ENCODE measurements at regions not wholly inside any gene's neighbourhood (a gene's known extent, or its start where the extent isn't known, plus 50 kb on each side); places are given as distances from the start of the nearest gene placed in this dataset.

GRCh38 chr4:163773940-163774339 is 279.4 kb downstream of the TMA16 start:
- no peak for DNase-seq

GRCh38 chr4:163776957-163777356 is 282.5 kb downstream of the TMA16 start:
- DNase-seq = no peak

GRCh38 chr4:163781726-163782125 is 287.2 kb downstream of the TMA16 start:
- DNase-seq = no peak

- DNase-seq = no peak
Observed at GRCh38 chr4:163790231-163790630, 295.7 kb downstream of the TMA16 start.

- no peak for DNase-seq
Observed at GRCh38 chr4:163795885-163796284, 301.4 kb downstream of the TMA16 start.

GRCh38 chr4:163804001-163804400 is 309.5 kb downstream of the TMA16 start:
- no peak for DNase-seq

GRCh38 chr4:163806653-163807052 is 312.2 kb downstream of the TMA16 start:
- DNase-seq = no peak

GRCh38 chr4:163808011-163808410 is 313.5 kb downstream of the TMA16 start:
- DNase-seq = no peak

GRCh38 chr4:163810755-163811154 is 316.3 kb downstream of the TMA16 start:
- DNase-seq = no peak

GRCh38 chr4:163815776-163816175 is 321.3 kb downstream of the TMA16 start:
- no peak for DNase-seq

- no peak for DNase-seq
Observed at GRCh38 chr4:163816494-163816893, 322.0 kb downstream of the TMA16 start.

- no peak for DNase-seq
Observed at GRCh38 chr4:163818673-163819072, 324.2 kb downstream of the TMA16 start.

- DNase-seq = no peak
Observed at GRCh38 chr4:163833669-163834068, 339.2 kb downstream of the TMA16 start.

GRCh38 chr4:163846008-163846407 is 351.5 kb downstream of the TMA16 start:
- no peak for DNase-seq

- DNase-seq = no peak
Observed at GRCh38 chr4:163852246-163852645, 357.8 kb downstream of the TMA16 start.

GRCh38 chr4:163857903-163858302 is 363.4 kb downstream of the TMA16 start:
- no peak for DNase-seq

GRCh38 chr4:163858515-163858914 is 364.0 kb downstream of the TMA16 start:
- no peak for DNase-seq

- DNase-seq = no peak
Observed at GRCh38 chr4:163863082-163863481, 368.6 kb downstream of the TMA16 start.

GRCh38 chr4:163865010-163865409 is 370.5 kb downstream of the TMA16 start:
- no peak for DNase-seq

- peak; percentile 4 for DNase-seq
Observed at GRCh38 chr4:163866728-163867315, 372.3 kb downstream of the TMA16 start.

- DNase-seq = no peak
Observed at GRCh38 chr4:163868445-163868844, 374.0 kb downstream of the TMA16 start.

- DNase-seq = no peak
Observed at GRCh38 chr4:163871078-163871477, 376.6 kb downstream of the TMA16 start.

GRCh38 chr4:163875327-163875726 is 380.8 kb downstream of the TMA16 start:
- no peak for DNase-seq

- peak; percentile 14 for DNase-seq
Observed at GRCh38 chr4:163878336-163879121, 384.0 kb downstream of the TMA16 start.

GRCh38 chr4:163892417-163892816 is 397.9 kb downstream of the TMA16 start:
- DNase-seq = no peak

Measured in activated CD4-positive, alpha-beta T cell treated with anti-CD3 and anti-CD28 coated beads, Interleukin-10, Interleukin-2, amounts not matched to agents 100 ng/mL and 50 ng/mL, durations not matched to agents 16 hours and 8 hours (primary cell).